Thymus (tissue), 11 donors: ENCODE measurements at regions not wholly inside any gene's neighbourhood (a gene's known extent, or its start where the extent isn't known, plus 50 kb on each side); places are given as distances from the start of the nearest gene placed in this dataset.
"Not testable (repeated sequence)": the region's sequence is repeated elsewhere in the genome, so short reads cannot be mapped to it uniquely, and the experiment has no call there.

Experiments
- DNase-seq, 9 donors: peaks; one replicate each; pipeline ENCODE4 v3.0.0-alpha.2; 2013; ENCODE audit warnings: low spot score in 9 of 9, low read depth in 6 of 9, missing footprints in 1 of 9
- H3K27ac ChIP-seq, 2 donors: one replicate each; pipeline ENCODE4 v1.5.1; 2013; ENCODE audit warnings: control low read depth in 1 of 2, low read depth in 1 of 2, low read length in 1 of 2, mild to moderate bottlenecking in 1 of 2, moderate library complexity in 1 of 2
- H3K27me3 ChIP-seq, 2 donors: one replicate each; pipeline ENCODE4 v1.5.1; 2013; ENCODE audit warnings: low read length in 1 of 2; ENCODE audit not compliant: control insufficient read depth in 2 of 2, insufficient read depth in 1 of 2
- H3K36me3 ChIP-seq, 2 donors: one replicate each; pipeline ENCODE4 v1.5.1; 2013; ENCODE audit warnings: low read length in 1 of 2, mild to moderate bottlenecking in 1 of 2, moderate library complexity in 1 of 2; ENCODE audit not compliant: control insufficient read depth in 2 of 2, insufficient read depth in 2 of 2
- H3K4me1 ChIP-seq, 2 donors: one replicate each; pipeline ENCODE4 v1.5.1; 2013; ENCODE audit warnings: low read length in 2 of 2; ENCODE audit not compliant: control insufficient read depth in 2 of 2, insufficient read depth in 2 of 2
- H3K4me3 ChIP-seq, 2 donors: one replicate each; pipeline ENCODE4 v1.5.1; 2013; ENCODE audit warnings: low read length in 2 of 2, control low read depth in 1 of 2, mild to moderate bottlenecking in 1 of 2
- H3K9me3 ChIP-seq, 2 donors: one replicate each; pipeline ENCODE4 v1.5.1; 2013; ENCODE audit warnings: low read length in 1 of 2, mild to moderate bottlenecking in 1 of 2; ENCODE audit not compliant: control insufficient read depth in 2 of 2, insufficient read depth in 1 of 2
- WGBS: extraction: QIAGEN DNeasy Blood & Tissue Kit; methylation state at CpG from one replicate; pipeline ENCODE4 v1.1.7; 2013; 5-methylcytosine and 5-hydroxymethylcytosine counted together
- donor health status: healthy.

DNA sequence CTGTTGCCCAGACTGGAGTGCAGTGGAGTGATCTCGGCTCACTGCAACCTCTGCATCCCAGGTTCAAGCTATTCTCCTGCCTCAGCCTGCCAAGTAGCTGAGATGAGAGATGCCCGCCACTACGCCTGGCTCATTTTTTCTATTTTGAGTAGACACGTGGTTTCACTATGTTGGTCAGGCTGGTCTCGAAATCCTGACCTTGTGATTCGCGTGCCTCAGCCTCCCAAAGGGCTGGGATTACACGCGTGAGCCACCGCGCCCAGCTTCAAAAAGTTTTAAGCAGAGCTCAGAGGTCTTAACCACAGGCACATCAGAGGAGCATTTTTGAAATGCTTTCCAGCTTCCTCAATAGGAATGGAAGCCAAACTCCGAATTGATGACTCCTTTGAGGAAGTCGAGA, 291.2 kb upstream of the FRG2C start:
- H3K36me3 ChIP-seq, DNase-seq, H3K27me3 ChIP-seq, H3K27ac ChIP-seq, H3K9me3 ChIP-seq, H3K4me3 ChIP-seq, H3K4me1 ChIP-seq: not testable (repeated sequence)
- WGBS, result 92% methylated on average over 13 of the region's 13 CpGs

DNA sequence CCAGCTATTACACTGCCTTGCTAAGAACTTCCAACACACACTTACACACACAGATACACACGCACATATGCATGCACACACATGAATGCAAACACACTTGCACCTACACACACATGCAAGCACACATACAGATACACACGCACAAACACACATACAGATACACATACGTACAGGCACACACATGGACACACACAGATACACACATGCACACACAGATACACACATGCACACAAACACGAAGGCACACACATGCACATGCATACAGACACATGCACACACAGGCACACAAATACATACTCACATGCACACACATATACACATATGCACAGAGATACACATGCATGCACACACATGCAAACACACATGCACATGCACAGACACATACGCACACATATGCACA, 284.3 kb upstream of the FRG2C start:
- 97% methylated on average over 5 of the region's 5 CpGs for WGBS

DNA sequence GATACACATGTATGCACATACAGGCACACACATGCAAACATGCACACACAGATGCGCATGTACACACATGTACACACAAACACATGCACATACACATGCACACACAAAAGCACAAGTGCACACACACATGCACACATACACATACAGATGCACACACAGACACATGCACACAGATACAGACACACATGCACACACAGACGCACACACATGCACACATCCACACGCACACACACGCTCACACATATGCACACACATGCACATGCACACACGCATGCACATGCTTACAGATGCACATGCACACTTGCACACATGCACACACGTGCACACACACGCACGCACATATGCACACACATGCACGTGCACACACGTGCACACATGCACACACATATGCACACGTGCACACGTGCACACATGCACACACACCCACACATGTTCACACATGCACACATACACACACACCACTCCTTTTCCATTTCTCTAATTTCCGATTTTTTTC, 283.8 kb upstream of the FRG2C start:
- 98% methylated on average over 13 of the region's 13 CpGs for WGBS
- H3K4me3 ChIP-seq, result no peak overlapping the region
- no peaks in the 10 kb centered on the region for H3K4me1 ChIP-seq
- H3K9me3 ChIP-seq, result no peaks in the 10 kb centered on the region
- DNase-seq, result no peak
- H3K27me3 ChIP-seq, result no peaks in the 10 kb centered on the region
- H3K27ac ChIP-seq, result no peak overlapping the region
- H3K36me3 ChIP-seq, result no peaks in the 10 kb centered on the region

More for the DNA sequence above, 284.3 kb upstream of the FRG2C start:
- H3K36me3 ChIP-seq, H3K27ac ChIP-seq, H3K9me3 ChIP-seq, H3K27me3 ChIP-seq, DNase-seq, H3K4me1 ChIP-seq, H3K4me3 ChIP-seq: not testable (repeated sequence)

DNA sequence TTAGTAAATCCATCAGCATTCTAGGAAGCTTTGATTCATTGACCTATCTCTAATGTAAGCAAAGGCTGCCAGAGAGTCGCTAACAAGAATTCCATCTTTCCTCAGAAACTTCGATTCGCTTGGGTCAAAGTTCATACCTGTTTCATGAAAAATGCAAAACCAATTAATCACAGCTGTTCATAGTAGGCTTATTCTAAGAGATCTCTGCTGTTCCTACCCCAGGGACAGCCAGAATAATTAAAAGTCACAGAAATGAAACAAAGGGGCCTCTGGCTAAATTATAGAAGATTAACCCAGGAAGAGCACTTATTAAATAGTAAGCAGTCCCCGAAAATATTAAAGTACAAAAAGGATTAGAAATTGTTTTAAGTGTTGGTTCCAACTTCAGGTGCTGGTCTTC, 280.1 kb upstream of the FRG2C start:
- H3K4me1 ChIP-seq, H3K27ac ChIP-seq, H3K9me3 ChIP-seq, H3K4me3 ChIP-seq, H3K27me3 ChIP-seq, H3K36me3 ChIP-seq, DNase-seq: not testable (repeated sequence)
- 95% methylated on average over 4 of the region's 4 CpGs for WGBS

DNA sequence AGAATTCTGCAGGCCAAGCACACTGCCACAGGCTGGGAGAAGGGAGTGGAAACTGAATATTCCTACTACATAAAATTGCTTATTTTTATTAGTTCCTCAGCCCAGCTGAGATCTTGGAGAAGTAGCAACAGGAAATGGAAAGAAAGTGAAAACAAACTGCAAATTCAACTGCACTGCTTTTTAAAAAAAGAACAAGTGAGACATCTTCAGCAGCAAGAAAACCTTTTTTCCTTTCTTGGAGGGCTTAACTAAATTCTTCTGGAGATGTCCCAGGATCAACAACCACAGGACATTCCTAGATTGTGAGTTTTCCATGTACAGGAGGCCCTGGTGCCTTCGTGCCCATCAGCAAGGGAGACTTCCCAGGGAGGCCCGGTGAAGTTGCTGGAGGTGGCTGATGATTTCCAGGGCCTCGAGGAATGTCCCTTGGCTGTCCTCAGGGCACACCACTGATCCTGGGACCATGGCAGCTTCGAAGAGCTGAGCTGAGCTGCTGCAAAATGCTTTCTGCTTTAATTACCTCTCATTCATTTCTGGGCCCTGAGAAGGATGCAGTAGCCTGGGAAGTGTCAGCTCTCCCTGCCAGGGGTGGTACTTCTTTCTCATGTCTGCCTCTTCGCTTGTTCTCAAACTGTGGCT, 275.5 kb upstream of the FRG2C start:
- not testable (repeated sequence) for H3K4me1 ChIP-seq, H3K4me3 ChIP-seq, H3K36me3 ChIP-seq, DNase-seq, H3K9me3 ChIP-seq, H3K27ac ChIP-seq, H3K27me3 ChIP-seq
- WGBS, result 82% methylated on average over 5 of the region's 5 CpGs

DNA sequence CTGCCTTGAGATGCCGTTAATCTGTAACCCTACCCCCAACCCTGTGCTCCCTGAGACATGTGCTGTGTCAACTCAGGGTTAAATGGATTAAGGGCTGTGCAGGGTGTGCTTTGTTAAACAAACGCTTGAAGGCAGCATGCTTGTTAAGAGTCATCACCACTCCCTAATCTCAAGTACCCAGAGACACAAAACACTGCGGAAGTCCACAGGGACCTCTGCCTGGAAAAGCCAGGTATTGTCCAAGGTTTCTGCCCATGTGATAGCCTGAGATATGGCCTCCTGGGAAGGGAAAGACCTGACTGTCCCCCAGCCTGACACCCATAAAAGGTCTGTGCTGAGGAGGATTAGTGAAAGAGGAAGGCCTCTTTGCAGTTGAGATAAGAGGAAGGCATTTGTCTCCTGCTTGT, 270.8 kb upstream of the FRG2C start:
- not testable (repeated sequence) for H3K36me3 ChIP-seq, DNase-seq, H3K27ac ChIP-seq, H3K4me3 ChIP-seq, H3K27me3 ChIP-seq, H3K9me3 ChIP-seq, H3K4me1 ChIP-seq
- 89% methylated on average over 3 of the region's 3 CpGs for WGBS

DNA sequence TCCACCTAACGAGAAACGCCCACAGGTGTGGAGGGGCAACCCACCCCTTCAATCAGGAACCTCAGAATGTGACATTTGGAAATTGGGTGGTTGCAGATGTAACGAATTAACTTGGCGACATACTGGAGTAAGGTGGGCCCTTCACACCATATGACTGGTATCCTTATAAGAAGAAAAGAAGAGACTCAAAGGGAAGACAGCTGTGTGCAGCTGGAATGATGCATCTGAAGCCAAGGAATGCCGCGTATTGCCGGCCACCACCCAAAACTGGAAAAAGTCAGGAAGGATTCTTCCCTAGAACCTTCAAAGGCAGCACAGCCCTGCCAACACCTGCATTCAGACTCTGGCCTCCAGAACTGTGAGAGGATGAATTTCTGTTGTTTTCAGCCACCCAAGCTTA, 270.0 kb upstream of the FRG2C start:
- H3K27me3 ChIP-seq, H3K4me3 ChIP-seq, H3K9me3 ChIP-seq, H3K4me1 ChIP-seq, DNase-seq, H3K36me3 ChIP-seq, H3K27ac ChIP-seq: not testable (repeated sequence)
- whole genome bisulfite sequencing, result 94% methylated on average over 7 of the region's 7 CpGs

DNA sequence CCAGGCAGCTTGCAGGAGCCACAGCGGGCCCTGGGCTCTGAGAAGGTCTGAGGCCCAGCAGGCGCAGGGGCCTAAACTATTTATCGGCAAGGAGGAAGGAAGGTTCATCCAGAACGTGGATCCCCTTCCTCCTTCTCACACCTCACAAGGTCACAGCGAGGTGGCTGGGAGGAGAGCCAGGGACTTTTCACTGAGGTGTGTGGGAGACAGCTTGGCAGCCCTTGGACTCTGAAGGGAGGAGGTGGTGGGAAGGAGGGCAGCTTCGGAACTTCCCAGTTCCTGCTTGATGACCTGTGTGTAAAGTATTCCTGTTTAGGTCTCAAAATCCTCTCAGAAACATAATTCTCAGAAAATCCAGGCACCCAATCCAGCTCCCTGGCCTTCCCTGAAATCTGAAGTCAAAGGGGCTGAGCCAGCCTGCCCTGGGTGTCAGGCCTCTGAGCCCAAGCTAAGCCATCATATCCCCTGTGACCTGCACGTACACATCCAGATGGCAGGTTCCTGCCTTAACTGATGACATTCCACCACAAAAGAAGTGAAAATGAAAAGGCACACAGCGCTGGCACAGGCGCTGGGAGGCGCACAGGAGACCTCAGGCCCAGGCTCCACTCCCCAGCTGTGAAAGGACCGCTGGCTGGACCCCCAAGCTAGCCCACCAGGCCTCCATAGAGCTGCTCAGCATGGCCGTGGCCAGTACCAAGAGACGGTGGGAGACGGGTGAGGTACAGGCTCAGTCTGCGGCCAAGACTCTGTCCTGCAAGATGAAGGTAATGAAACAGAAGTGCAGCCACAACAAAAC, 269.4 kb upstream of the FRG2C start:
- H3K27me3 ChIP-seq, H3K36me3 ChIP-seq, H3K27ac ChIP-seq, H3K4me1 ChIP-seq, H3K4me3 ChIP-seq, H3K9me3 ChIP-seq: not testable (repeated sequence)
- peak in 1 of 9 donors; percentile 0 for DNase-seq
- 93% methylated on average over 15 of the region's 15 CpGs for WGBS

DNA sequence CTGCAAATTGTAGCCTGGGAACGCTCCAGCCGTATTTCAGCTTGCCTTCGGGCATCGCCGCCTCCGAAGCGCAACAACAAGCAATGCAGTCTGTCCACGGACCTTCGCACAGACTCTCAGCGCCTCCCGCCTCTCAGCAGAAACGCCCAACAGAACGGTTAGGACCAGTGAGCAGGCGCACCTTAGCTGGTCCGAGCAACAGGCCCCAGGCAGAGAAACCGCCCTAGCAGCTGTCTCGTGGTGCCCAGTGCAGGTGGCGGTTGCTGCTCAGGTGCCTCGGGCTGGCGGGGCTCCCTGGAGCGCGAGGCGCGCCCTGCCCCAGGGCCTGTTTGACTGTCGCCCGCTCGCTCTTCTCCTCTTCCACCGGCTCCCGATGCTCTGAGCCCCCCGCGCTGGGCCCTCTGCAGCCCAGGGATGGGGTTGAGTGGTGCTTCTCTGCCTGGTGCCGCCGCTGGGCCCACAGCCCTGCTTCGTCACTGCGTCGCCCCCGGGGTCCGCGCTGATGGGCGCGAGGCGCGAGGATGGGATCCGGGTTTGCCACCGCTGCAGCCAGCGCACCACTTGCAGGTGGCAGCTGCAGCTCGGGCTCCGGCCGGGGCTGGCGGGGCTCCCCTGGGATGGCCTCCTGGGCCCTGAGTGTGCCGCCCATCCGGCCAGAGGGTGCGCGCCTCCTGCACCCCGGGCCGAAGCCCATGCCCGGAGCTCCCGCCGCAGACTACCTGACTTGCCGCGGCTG, 268.4 kb upstream of the FRG2C start:
- Histone ChIP-seq H3K27me3 (no peaks in the 10 kb centered on the region), H3K36me3 (no peaks in the 10 kb centered on the region), H3K4me3 (no peak overlapping the region), H3K9me3 (peaks cover 0 to 6% of the 10 kb centered on the region in 2 donors), H3K4me1 (no peaks in the 10 kb centered on the region), H3K27ac (no peak overlapping the region)
- no peak for DNase-seq
- WGBS, result 84% methylated on average over 61 of the region's 61 CpGs
